Cardiac fibroblast (primary cell): ENCODE measurements at regions not wholly inside any gene's neighbourhood (a gene's known extent, or its start where the extent isn't known, plus 50 kb on each side); places are given as distances from the start of the nearest gene placed in this dataset.
"Not testable (repeated sequence)": the region's sequence is repeated elsewhere in the genome, so short reads cannot be mapped to it uniquely, and the experiment has no call there.

Experiments used
- DNase-seq, 2 donors: peaks; one replicate each; pipeline versions ENCODE4 v3.0.0 to v3.0.0-alpha.2; 2010; ENCODE audit warnings: low read depth in 2 of 2
- H3K4me3 ChIP-seq, 2 donors: replicated peaks in 1 of 2; 1 replicate in 1 of 2; 2 replicates in 1 of 2; pipeline ENCODE4 v1.5.1; 2011; ENCODE audit warnings: low read depth in 2 of 2, low read length in 2 of 2, mild to moderate bottlenecking in 2 of 2, moderate library complexity in 1 of 2
- CTCF ChIP-seq: IDR thresholded peaks from one replicate; pipeline ENCODE4 v1.5.1; 2011; ENCODE audit warnings: low read depth, mild to moderate bottlenecking, low read length, inconsistent platforms

DNA sequence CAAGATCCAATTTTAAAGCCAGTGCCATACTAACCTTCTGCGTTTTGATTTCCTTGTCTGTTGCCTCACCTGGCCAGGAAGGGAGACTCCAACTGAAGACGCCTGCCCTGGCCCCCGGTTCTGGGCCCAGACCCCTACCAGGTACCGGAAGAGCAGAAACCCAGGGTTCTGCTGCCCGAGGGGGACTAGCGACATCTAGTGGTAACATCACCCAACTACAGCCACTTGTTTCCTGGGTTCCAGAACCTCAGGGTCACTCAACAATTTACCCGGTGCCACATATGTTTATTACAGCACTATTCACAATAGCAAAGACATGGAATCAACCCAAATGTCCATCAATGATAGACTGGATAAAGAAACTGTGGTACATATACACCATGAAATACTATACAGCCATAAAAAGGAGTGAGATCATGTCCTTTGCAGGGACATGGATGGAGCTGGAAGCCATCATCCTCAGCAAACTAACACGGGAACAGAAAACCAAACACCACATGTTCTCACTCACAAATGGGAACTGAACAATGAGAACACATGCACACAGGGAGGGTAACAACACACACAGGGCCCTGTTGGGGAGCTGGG lies 268.7 kb upstream of the IRX4 start:
- DNase-seq, result peak in 1 of 2 donors; percentile 15

GRCh38 chr5:2149195-2149539 lies 266.4 kb upstream of the IRX4 start:
- peak in 1 of 2 donors; percentile 48 for DNase-seq
- no peak for TF ChIP-seq CTCF
- H3K4me3 ChIP-seq, result no peak overlapping the region

More for the DNA sequence above, 268.7 kb upstream of the IRX4 start:
- TF ChIP-seq CTCF, result peak; percentile 57
- H3K4me3 ChIP-seq, result not testable (repeated sequence)

DNA sequence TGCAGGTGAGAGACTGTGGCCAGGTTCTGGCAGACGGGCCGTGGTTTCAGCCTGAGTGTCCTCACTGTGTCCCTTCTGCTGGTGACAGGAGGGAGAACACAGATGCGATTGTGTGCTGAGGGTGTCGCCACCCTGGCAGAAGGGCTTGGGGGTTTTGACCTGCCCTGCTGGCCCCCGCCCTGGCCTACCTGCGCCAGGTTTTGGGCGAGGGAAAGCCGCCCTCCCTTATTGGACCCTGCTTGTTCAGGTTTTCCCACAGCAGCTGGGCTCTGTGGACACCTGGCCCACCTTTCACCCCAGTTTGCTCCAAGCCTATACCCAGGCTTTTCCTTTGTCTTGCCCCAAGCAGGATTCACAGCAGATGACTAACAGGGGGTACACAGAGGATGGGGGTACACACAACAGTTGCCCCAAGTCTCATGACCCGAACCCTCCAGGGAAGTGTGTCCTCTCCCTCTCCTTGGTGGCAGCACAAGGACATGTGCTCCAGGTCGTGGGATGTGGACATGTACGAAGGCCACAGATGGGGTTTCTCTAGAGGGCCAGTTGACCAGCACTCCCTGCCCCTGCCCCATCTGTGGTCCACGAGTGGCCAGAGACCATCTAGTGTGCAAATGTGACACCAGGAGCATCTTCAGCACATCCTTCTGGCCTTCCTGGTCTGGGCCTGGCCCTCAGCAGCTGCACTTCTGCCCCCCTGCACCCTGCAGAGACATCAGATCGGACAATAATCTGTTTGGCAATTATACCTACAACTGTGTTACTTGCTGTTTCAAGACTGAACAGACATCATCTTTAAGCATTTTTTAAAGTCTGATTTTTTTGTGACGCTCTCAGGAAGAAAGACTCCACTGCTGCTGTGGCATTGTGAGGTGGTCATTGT lies 265.8 kb upstream of the IRX4 start:
- H3K4me3 ChIP-seq, result no peak overlapping the region

GRCh38 chr5:2147504-2148311 lies 265.0 kb upstream of the IRX4 start:
- TF ChIP-seq CTCF, result no peak
- H3K4me3 ChIP-seq, result no peak overlapping the region
- DNase-seq, result no peak

More for the DNA sequence above, 265.8 kb upstream of the IRX4 start:
- TF ChIP-seq CTCF, result no peak
- no peak for DNase-seq

- TF ChIP-seq CTCF, result no peak
Observed at GRCh38 chr5:2143646-2144353, 261.1 kb upstream of the IRX4 start.

GRCh38 chr5:2143088-2143487 lies 260.4 kb upstream of the IRX4 start:
- no peak for TF ChIP-seq CTCF
- no peak for DNase-seq
- H3K4me3 ChIP-seq, result no peak overlapping the region

More at GRCh38 chr5:2143646-2144353, 261.1 kb upstream of the IRX4 start:
- no peak overlapping the region for H3K4me3 ChIP-seq
- DNase-seq, result no peak
